Esophagus muscularis mucosa (tissue), 4 donors: ENCODE measurements at regions not wholly inside any gene's neighbourhood (a gene's known extent, or its start where the extent isn't known, plus 50 kb on each side); places are given as distances from the start of the nearest gene placed in this dataset.

Experiments used
- DNase-seq: peaks from one replicate; pipeline ENCODE4 v3.0.0-alpha.2; 2017; ENCODE audit errors: extremely low spot score
- H3K27ac ChIP-seq, 4 donors: fragments of 200-600 bp; sonication (generic); replicated peaks in 1 of 4; 1 replicate in 3 of 4; 2 replicates in 1 of 4; pipeline ENCODE4 v1.5.1; 2016 to 2019; ENCODE audit warnings: mild to moderate bottlenecking in 1 of 4
- H3K27me3 ChIP-seq, 4 donors: fragments of 200-600 bp; sonication (generic); one replicate each; pipeline versions ENCODE4 v1.5.1 to v1.6.0; 2016 to 2019
- H3K36me3 ChIP-seq, 4 donors: fragments of 200-600 bp; sonication (generic); one replicate each; pipeline ENCODE4 v1.5.1; 2016 to 2019
- H3K4me1 ChIP-seq, 4 donors: fragments of 200-600 bp; sonication (generic); one replicate each; pipeline ENCODE4 v1.5.1; 2016 to 2019
- H3K4me3 ChIP-seq, 4 donors: fragments of 200-600 bp; sonication (generic); 1 replicate in 2 of 4; 2 replicates in 2 of 4; pipeline ENCODE4 v1.5.1; 2016 to 2019; ENCODE audit warnings: mild to moderate bottlenecking in 4 of 4, moderate library complexity in 1 of 4
- H3K9me3 ChIP-seq, 4 donors: fragments of 200-600 bp; sonication (generic); 1 replicate in 3 of 4; 2 replicates in 1 of 4; pipeline ENCODE4 v1.5.1; 2016 to 2019
- EP300 ChIP-seq: sonication (generic); formaldehyde crosslinking; IDR thresholded peaks from one replicate; pipeline ENCODE4 v1.6.1; 2017; ENCODE audit warnings: antibody characterized with exemption
- POLR2A ChIP-seq: fragments of 450-650 bp; IDR thresholded peaks from one replicate; pipeline ENCODE4 v1.6.1; 2017; ENCODE audit warnings: antibody characterized with exemption, moderate library complexity, mild to moderate bottlenecking, low read depth
- POLR2AphosphoS5 ChIP-seq, 2 donors: sonication (generic); formaldehyde crosslinking; IDR thresholded peaks; one replicate each; pipeline ENCODE4 v1.6.1; 2017; ENCODE audit warnings: antibody characterized with exemption in 2 of 2
- WGBS: methylation state at CpG from one replicate; pipeline ENCODE4 v1.1.5; 2018; 5-methylcytosine and 5-hydroxymethylcytosine counted together
- intact Hi-C: fragments of 100-400 bp; cut with DNase I; formaldehyde crosslinking; loops from one replicate; pipeline ENCODE4 v1.15.1; 2023
- TF ChIP-seq, protein P1 (sequence below), 3 experiments: fragments of 200-600 bp in 2 of 3; fragments of 450-650 bp in 1 of 3; sonication (generic) in 2 of 3; IDR thresholded peaks; one replicate each; pipeline ENCODE4 v1.5.1; 2017 to 2019; ENCODE audit warnings: antibody characterized with exemption in 3 of 3, mild to moderate bottlenecking in 2 of 3, moderate library complexity in 1 of 3

DNA sequence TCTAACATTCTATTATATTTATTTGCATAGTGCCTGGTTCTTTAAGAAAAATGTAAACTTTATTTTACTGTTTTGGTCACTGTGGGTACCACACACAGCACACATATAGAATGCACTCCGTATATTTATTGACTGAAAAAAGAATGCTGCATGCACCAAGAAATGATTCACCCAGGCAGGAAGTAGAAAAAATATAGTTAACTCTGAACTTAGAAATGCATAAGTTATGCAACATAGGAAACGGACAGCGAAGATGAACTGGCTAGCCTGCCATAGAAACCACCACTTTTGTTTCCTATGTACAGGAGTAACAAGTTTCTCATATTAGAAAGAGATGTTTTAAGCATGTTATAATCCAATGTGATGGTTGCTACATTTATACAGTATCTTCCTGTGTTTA is 635.8 kb downstream of the DSC3 start:
- intact Hi-C loops = no loop called here
- DNase-seq = no peak
- no peak for TF ChIP-seq POLR2A
- no peak for TF ChIP-seq POLR2AphosphoS5 (IDR thresholded peaks at IDR 0.05)
- no peak for TF ChIP-seq EP300
- TF ChIP-seq, protein P1, sequence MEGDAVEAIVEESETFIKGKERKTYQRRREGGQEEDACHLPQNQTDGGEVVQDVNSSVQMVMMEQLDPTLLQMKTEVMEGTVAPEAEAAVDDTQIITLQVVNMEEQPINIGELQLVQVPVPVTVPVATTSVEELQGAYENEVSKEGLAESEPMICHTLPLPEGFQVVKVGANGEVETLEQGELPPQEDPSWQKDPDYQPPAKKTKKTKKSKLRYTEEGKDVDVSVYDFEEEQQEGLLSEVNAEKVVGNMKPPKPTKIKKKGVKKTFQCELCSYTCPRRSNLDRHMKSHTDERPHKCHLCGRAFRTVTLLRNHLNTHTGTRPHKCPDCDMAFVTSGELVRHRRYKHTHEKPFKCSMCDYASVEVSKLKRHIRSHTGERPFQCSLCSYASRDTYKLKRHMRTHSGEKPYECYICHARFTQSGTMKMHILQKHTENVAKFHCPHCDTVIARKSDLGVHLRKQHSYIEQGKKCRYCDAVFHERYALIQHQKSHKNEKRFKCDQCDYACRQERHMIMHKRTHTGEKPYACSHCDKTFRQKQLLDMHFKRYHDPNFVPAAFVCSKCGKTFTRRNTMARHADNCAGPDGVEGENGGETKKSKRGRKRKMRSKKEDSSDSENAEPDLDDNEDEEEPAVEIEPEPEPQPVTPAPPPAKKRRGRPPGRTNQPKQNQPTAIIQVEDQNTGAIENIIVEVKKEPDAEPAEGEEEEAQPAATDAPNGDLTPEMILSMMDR (IDR thresholded peaks at IDR 0.05) = no peak
- no peaks in the 10 kb centered on the region for H3K9me3 ChIP-seq
- no peaks in the 10 kb centered on the region for H3K36me3 ChIP-seq
- no peak overlapping the region for H3K27ac ChIP-seq
- H3K27me3 ChIP-seq = no peaks in the 10 kb centered on the region
- H3K4me1 ChIP-seq = no peaks in the 10 kb centered on the region
- no peak overlapping the region for H3K4me3 ChIP-seq
- WGBS = 66% methylated on average over 3 of the region's 3 CpGs

DNA sequence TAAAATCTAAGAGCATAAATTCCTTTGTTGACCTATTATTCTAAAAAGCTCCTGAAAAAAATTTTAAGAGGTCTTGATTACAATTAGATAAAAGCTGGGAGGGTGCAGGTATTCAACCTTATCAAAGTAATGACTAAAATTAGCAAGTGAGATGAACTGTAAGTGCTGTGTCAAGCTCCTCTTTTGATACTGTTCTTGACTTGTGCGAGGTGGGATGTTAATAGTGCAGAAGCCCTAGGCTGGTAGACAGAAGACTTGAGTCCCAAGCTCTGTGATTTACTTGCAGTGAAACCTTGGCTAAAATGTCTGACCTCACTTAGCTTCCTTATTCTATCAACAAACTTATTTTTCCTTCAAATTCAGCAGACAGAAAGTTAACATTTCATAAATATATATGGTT is 637.5 kb downstream of the DSC3 start:
- H3K27me3 ChIP-seq = no peaks in the 10 kb centered on the region
- no peak overlapping the region for H3K4me3 ChIP-seq
- intact Hi-C loops = no loop called here
- no peaks in the 10 kb centered on the region for H3K36me3 ChIP-seq
- WGBS = 81% methylated on average over 1 of the region's 1 CpG
- no peaks in the 10 kb centered on the region for H3K9me3 ChIP-seq
- no peaks in the 10 kb centered on the region for H3K4me1 ChIP-seq
- TF ChIP-seq, protein P1 (IDR thresholded peaks at IDR 0.05) = no peak
- TF ChIP-seq EP300 (no peak), POLR2AphosphoS5 (IDR thresholded peaks at IDR 0.05) (no peak), POLR2A (no peak)
- DNase-seq = no peak
- H3K27ac ChIP-seq = no peak overlapping the region

DNA sequence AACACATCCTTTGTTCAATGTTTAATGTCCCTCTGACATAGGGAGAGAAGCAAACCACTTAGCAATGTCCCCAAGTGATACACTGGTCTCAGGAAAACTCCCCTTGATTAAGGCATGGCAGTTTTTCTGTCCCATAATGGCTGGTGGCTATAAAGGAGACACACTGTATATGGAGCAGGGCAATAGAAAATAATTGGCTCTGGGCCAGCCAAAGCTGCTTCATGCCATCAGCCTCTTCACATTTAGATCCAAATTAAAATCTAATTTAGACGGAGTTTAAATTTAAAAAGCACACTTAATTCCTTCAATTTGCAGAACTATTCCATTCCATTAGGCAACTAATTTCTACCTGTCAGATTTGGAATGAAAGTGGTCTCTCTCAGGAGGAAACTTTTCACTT is 638.1 kb downstream of the DSC3 start:
- TF ChIP-seq POLR2AphosphoS5 (IDR thresholded peaks at IDR 0.05) = no peak
- no peak for TF ChIP-seq POLR2A
- TF ChIP-seq EP300 = no peak
- TF ChIP-seq, protein P1 (IDR thresholded peaks at IDR 0.05) = no peak

DNA sequence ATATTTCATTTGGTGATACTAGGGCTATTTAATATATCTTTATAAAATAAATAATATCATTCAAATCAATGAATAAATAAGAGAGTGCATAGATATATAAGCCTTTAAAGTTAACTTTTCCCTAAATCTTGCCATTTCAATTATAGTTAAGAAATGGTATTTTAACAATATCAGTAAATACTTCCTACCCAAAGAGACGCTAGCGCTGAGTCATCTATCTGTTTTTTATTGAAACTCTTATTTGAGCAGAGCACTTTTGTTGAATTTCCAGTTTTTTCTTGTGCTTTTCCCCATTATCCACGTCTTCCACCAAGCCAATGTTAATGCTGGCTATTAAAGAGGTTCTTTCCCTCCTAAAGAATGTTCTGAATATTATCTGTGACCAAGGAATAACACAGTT is 639.3 kb downstream of the DSC3 start:
- intact Hi-C loops = no loop called here
- WGBS = 64% methylated on average over 3 of the region's 3 CpGs
- no peak for DNase-seq
- H3K27ac ChIP-seq = no peak overlapping the region
- H3K36me3 ChIP-seq = no peaks in the 10 kb centered on the region
- TF ChIP-seq, protein P1 (IDR thresholded peaks at IDR 0.05) = no peak
- TF ChIP-seq EP300 = no peak
- no peak for TF ChIP-seq POLR2A
- no peak for TF ChIP-seq POLR2AphosphoS5 (IDR thresholded peaks at IDR 0.05)
- no peaks in the 10 kb centered on the region for H3K9me3 ChIP-seq
- H3K4me3 ChIP-seq = no peak overlapping the region
- no peaks in the 10 kb centered on the region for H3K27me3 ChIP-seq
- no peaks in the 10 kb centered on the region for H3K4me1 ChIP-seq

More for the DNA sequence above, 638.1 kb downstream of the DSC3 start:
- no peaks in the 10 kb centered on the region for H3K4me1 ChIP-seq
- H3K27ac ChIP-seq = no peak overlapping the region
- H3K36me3 ChIP-seq = no peaks in the 10 kb centered on the region
- intact Hi-C loops = no loop called here
- no peak for DNase-seq
- no peak overlapping the region for H3K4me3 ChIP-seq
- H3K9me3 ChIP-seq = no peaks in the 10 kb centered on the region
- H3K27me3 ChIP-seq = no peaks in the 10 kb centered on the region
- 63% methylated on average over 1 of the region's 1 CpG for WGBS

DNA sequence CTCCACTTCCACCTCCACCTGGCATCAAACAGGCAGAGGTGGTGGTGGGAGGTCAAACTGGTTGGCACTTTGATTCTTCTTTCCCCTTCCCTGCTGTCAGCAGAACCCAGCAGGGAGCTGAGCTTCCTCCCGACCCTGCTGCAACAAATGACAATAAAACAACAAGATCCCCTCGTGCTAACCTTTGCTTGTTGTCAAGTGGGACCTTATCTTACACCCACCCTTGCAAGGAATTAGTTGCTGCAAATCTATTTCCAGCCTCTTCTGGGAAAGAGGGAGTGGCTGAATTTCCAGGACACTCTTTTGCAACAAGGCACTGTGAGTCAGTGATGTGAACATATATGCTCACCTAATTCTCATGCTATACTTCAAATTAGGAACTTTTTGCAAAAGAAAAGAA is 655.1 kb downstream of the DSC3 start:
- Histone ChIP-seq H3K36me3 (no peaks in the 10 kb centered on the region), H3K27ac (no peak overlapping the region), H3K4me3 (no peak overlapping the region), H3K4me1 (no peaks in the 10 kb centered on the region), H3K27me3 (no peaks in the 10 kb centered on the region), H3K9me3 (no peaks in the 10 kb centered on the region)
- no peak for DNase-seq
- intact Hi-C loops = no loop called here
- 20% methylated on average over 2 of the region's 2 CpGs for WGBS
- no peak for TF ChIP-seq POLR2AphosphoS5 (IDR thresholded peaks at IDR 0.05)
- TF ChIP-seq POLR2A = no peak
- TF ChIP-seq EP300 = no peak
- TF ChIP-seq, protein P1 (IDR thresholded peaks at IDR 0.05) = no peak
